NCI-H1417 treated with DMSO at 0.1 percent for 48 hours (cell line): ENCODE measurements at regions not wholly inside any gene's neighbourhood (a gene's known extent, or its start where the extent isn't known, plus 50 kb on each side); places are given as distances from the start of the nearest gene placed in this dataset.

ENCODE experiments used
- DNase-seq: peaks from one replicate; lab custom pipeline; 2025; lab: John Stamatoyannopoulos, UW

GRCh38 chr12:63090716-63091115, 60.3 kb downstream of the AVPR1A start:
- no peak for DNase-seq

DNA sequence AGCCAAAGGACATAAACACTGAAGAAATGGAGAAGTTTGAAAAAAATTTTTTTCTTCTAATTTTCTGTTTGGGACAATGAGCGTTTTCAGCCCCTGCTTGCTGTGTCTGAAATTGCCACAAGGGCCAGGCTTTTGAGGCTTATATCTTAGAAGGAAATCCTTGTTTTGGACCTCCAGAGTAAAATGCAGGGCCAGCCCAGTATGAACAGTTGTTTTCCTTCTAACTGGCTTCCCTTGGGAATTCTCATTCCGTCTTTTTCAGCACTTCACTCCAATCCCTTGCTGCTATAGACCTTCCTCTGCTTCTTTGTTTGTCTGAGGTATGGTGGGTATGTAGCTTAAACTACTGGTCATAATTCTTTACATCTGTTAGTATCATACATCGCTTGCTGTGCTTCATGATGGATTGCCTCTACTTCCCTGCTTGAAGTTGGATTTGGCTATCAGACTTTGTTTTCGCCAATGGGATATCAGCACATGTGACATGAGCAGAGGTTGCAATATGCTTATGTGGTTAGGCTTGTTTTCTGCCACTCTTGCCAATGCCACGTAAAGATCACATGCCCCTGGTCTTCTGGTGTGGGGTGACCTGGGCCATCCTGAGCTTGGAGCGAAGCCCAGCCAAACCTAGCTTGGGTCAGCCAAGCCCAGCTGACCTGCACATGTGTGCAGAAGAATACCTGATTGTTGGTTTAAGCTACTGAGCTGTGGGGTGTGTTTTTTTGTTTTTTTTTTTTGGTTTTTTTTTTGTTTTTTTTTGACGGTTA, 64.7 kb downstream of the AVPR1A start:
- no peak for DNase-seq

DNA sequence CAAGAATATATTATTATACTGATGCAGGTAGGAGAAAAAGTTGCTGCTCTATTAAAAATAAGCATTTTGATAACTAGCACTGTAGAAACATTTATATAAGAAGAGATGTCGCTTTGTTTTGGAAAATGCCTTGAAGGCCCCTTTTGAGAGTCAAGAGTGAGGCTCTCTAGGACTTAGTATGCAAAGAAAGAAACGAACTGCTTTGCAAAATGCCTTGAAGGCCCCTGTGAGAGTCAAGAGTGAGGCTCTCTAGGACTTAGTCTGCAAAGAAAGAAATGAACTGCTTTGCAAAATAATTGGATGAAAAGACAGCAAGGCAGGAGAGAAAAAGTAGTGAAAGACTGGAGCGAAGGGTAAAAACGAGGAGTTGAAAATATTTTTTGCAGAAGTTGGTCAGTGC, 65.9 kb downstream of the AVPR1A start:
- no peak for DNase-seq

DNA sequence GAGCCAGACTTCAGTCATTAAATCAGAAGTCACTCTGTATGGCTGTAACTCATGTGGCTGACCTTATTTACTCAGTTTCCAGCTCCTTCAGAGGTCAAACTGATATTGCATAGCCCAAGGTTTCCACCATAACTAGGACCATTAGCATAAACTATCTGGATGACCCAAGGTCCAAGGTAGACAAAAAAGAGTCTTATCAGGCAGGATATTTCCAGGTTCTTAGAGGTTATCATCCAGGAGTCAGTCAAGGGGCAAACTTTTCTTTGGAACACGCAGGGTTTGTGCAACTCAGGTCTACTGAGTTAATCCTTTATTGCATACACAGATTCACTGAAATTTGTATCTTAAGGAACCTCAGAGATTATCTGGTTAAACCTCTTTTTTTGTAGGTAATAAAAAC, 66.5 kb downstream of the AVPR1A start:
- no peak for DNase-seq

GRCh38 chr12:63083046-63083445, 68.0 kb downstream of the AVPR1A start:
- no peak for DNase-seq

DNA sequence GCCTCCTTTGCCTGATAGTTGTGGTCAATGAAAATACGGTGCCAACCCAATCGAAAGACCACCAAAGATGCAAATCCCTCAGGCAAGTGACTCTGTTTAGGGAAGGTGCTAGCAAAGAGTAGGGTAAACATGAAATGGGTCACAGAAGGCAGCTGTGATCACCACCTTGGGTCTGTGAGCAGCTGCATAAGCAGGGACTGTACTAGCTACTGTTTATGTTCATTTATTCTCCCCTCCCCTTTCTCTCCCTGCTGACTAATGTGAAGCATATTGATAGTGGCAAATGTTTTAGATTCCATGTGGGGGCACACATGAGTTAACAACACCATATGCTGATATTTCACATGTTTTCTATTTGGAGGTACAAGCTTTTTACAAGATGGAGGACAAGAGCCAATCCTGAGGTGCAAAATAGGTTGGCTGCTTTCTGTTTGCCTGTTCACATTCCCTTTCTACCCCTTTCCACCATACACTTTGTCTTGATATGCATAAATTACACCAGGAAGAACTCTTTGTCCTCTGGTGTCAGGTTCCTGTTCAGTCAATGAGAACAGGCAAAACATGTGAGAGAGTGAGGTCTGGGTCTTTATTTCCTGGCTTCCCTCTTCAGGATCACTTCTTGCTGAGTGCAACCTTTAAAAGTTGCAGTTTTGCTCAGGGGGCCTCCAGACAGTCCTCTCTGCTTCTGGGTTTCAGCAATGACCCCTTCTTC, 71.1 kb downstream of the AVPR1A start:
- DNase-seq: no peak

GRCh38 chr12:63078906-63079305, 72.1 kb downstream of the AVPR1A start:
- DNase-seq: no peak

GRCh38 chr12:63075376-63076060, 75.5 kb downstream of the AVPR1A start:
- DNase-seq: no peak

DNA sequence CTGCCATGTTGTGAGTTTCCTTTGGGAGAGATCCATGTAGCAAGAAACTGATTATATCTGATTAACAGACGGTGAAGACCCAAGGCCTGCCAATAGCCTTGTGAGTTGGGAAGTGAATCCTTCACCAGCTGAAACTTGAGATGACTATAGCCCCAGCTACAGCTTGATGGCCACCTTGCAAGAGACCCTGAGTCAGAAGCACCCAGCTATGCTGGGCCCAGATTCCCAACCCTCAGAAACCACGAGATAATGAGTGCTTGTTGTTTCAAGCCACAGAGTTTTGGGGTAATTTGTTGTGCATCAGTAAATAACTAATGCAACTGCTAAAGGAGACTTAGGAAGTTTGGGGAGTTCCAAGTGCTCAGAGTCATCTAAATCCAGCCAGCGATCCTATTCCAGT, 80.3 kb downstream of the AVPR1A start:
- DNase-seq: no peak

GRCh38 chr12:63069860-63070617, 81.0 kb downstream of the AVPR1A start:
- no peak for DNase-seq

GRCh38 chr12:63068857-63069442, 82.1 kb downstream of the AVPR1A start:
- DNase-seq: peak; percentile 22

- no peak for DNase-seq
Measured at GRCh38 chr12:63066782-63067181, 84.2 kb downstream of the AVPR1A start.

DNA sequence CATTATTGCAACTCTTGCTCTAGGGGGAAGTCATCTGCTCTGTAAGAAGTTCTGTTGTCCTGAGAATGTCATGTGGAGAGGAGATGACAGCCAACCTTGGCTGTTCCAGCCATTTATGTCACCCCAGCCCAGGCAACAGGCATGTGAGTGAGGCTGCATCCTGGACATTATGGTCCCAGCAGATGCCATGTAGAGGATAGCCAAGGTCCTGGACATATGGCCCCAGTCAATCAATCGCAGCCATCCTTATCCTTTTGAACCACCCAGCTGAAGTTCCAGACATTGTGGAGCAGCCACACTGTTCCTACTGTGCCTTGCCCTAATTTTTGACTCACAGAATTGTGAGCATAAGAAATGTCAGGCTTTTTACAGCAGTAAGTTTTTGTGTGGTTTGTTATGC, 84.9 kb downstream of the AVPR1A start:
- no peak for DNase-seq

DNA sequence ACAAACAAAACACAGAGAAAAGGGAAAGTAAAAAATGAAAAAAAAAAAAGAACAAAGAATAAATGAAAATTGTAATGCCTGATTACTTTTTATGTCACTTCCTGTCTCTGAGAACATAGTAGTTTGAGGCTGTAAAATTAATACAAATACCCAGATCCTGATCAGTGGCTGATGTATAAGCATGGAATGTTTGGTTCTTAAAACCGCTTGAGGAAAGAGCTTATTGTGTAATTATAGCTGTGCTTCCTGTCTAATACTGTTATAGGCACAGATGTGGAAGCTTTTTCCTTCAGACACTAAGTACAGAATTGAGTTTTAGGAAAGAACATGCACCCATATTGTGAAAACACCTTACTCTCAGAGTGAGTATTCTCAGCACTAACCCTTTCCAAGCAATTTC, 86.9 kb downstream of the AVPR1A start:
- no peak for DNase-seq

- no peak for DNase-seq
Measured at GRCh38 chr12:63056649-63057048, 94.4 kb downstream of the AVPR1A start.

DNA sequence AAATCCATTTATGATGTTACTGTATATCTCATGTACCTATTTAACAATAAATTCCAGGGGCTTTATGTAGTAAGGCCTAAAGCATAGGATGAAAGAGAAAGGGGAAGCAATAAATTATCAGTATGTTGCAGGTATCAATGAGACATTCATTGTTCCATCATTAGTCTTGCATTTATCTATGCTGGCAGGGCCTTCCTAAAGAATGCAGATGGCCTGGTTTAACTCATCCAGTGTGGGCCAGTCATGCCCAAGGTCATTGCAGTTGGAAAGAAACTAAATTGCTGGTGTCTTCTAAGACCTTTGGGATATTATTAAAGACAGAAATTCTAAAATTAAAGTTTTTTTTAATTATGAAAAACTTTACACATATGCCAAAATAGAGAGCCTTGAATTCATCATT, 98.3 kb downstream of the AVPR1A start:
- DNase-seq: no peak

DNA sequence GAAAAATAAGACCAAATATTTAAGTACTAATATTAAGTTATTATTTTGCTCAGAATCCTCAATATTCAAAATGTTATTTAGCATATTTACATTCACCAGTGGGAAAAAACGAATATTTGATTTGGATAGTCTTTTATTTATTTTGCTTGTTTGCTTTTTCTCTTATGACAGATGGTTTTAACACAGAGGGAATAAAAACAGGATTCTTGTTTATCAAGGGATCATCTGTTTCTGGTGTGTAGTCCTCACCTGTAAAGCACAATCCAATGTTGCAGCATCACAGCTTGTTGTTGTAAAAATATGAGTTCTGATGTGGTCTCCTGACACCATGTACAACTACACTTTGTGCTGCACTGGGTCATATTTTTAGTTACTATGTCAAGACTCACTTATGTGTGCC, 103.9 kb downstream of the AVPR1A start:
- DNase-seq: no peak

- no peak for DNase-seq
Measured at GRCh38 chr12:63045020-63045860, 105.8 kb downstream of the AVPR1A start.

GRCh38 chr12:63042646-63043045, 107.7 kb upstream of the PPM1H start:
- DNase-seq: no peak

GRCh38 chr12:63041601-63042000, 106.7 kb upstream of the PPM1H start:
- no peak for DNase-seq
